HepG2 (cell line): ENCODE measurements at regions not wholly inside any gene's neighbourhood (a gene's known extent, or its start where the extent isn't known, plus 50 kb on each side); places are given as distances from the start of the nearest gene placed in this dataset.

Experiments
- ATAC-seq: fragments of 200-7000 bp; cut with Tn5 transposase; 3 replicates; pipeline ENCODE4 v1.9.1; 2020; ENCODE audit warnings: mild to moderate bottlenecking, moderate library complexity
- BruUV-seq: library from RNA; stranded (reverse); fragments of 400-500 nt; replicated peaks from 2 replicates; lab custom pipeline; 2021; lab: Mats Ljungman, UMichigan
- CTCF ChIA-PET: fragments of 300-600 bp; formaldehyde crosslinking; extraction: SDS; loops from one replicate; lab custom pipeline; 2021; ENCODE audit warnings: low total read pairs, inconsistent platforms, low intra/inter-chr PET ratio; lab: Yijun Ruan, JAX
- POLR2A ChIA-PET: fragments of 350-600 bp; sonication (Branson Sonifier 250); formaldehyde crosslinking; loops from one replicate; lab custom pipeline; 2020; ENCODE audit warnings: antibody characterized with exemption, inconsistent platforms; lab: Yijun Ruan, JAX
- DNase-seq: peaks from one replicate; pipeline ENCODE4 v3.0.0-alpha.2; 2015; ENCODE audit warnings: low spot score
- FAIRE-seq: peaks from 3 replicates; lab custom pipeline; 2011; peaks lifted over from hg19 to GRCh38; lab: Jason Lieb, UNC
- H2AFZ ChIP-seq: one replicate; pipeline ENCODE4 v1.6.1; 2011; ENCODE audit warnings: low read length, inconsistent platforms
- H3K27ac ChIP-seq: fragments of 300-600 bp; 3 replicates; pipeline ENCODE4 v1.8.0; 2011; ENCODE audit warnings: mixed run types, mild to moderate bottlenecking, mixed read lengths, low read length, inconsistent platforms; ENCODE audit not compliant: insufficient read depth; ENCODE audit errors: extremely low read length
- H3K27me3 ChIP-seq, 2 experiments: fragments of 200-600 bp in 1 of 2; 2 replicates in 1 of 2; 3 replicates in 1 of 2; pipeline versions ENCODE4 v1.6.0 to v1.8.0; 2011; ENCODE audit warnings: low read length in 2 of 2, mild to moderate bottlenecking in 2 of 2, moderate library complexity in 2 of 2, inconsistent platforms in 1 of 2; ENCODE audit not compliant: insufficient read depth in 2 of 2, control insufficient read depth in 1 of 2
- H3K36me3 ChIP-seq, 2 experiments: fragments of 200-600 bp in 1 of 2; replicated peaks in 1 of 2; 2 replicates in 1 of 2; 3 replicates in 1 of 2; pipeline versions ENCODE4 v1.5.1 to v1.8.0; 2011; ENCODE audit warnings: low read length in 2 of 2, inconsistent platforms in 1 of 2; ENCODE audit not compliant: insufficient read depth in 2 of 2, control insufficient read depth in 1 of 2
- H3K4me1 ChIP-seq: 2 replicates; pipeline ENCODE4 v1.5.1; 2012; ENCODE audit warnings: low read length, inconsistent platforms; ENCODE audit not compliant: insufficient read depth
- H3K4me2 ChIP-seq: 2 replicates; pipeline ENCODE4 v1.6.0; 2011; ENCODE audit warnings: low read depth, low read length, inconsistent platforms
- H3K4me3 ChIP-seq, 3 experiments: fragments of 200-600 bp in 1 of 3; sonication (generic), shearing (Covaris generic) in 1 of 3; replicated peaks in 1 of 3; 2 replicates each; pipeline ENCODE4 v1.5.1; 2011 to 2016; ENCODE audit warnings: low read length in 3 of 3, inconsistent platforms in 2 of 3, low read depth in 2 of 3, mild to moderate bottlenecking in 2 of 3, control low read depth in 1 of 3, mixed read lengths in 1 of 3; ENCODE audit not compliant: insufficient read depth in 1 of 3
- H3K79me2 ChIP-seq: one replicate; pipeline ENCODE4 v1.6.1; 2011; ENCODE audit warnings: low read length, inconsistent platforms; ENCODE audit not compliant: insufficient read depth
- H3K9ac ChIP-seq: 2 replicates; pipeline ENCODE4 v1.6.0; 2011; ENCODE audit warnings: mild to moderate bottlenecking, low read depth, low read length, inconsistent platforms; ENCODE audit not compliant: insufficient read depth
- H3K9me3 ChIP-seq: 2 replicates; pipeline ENCODE4 v1.5.1; 2012; ENCODE audit warnings: mild to moderate bottlenecking, low read length
- H4K20me1 ChIP-seq: 2 replicates; pipeline ENCODE4 v1.6.0; 2011; ENCODE audit warnings: inconsistent platforms, mild to moderate bottlenecking, low read length, moderate library complexity; ENCODE audit not compliant: insufficient read depth
- GMEB1 ChIP-seq: sonication (generic); formaldehyde crosslinking; IDR thresholded peaks from 2 replicates; pipeline ENCODE4 v1.5.1; 2020; ENCODE audit warnings: missing genetic modification reagents, mild to moderate bottlenecking, borderline replicate concordance
- KDM4B ChIP-seq: sonication (generic); formaldehyde crosslinking; IDR thresholded peaks from 2 replicates; pipeline ENCODE4 v1.4.0; 2020; ENCODE audit warnings: missing genetic modification reagents
- KLF11 ChIP-seq: IDR thresholded peaks from 2 replicates; pipeline ENCODE4 v1.6.1; 2016; ENCODE audit warnings: missing compliant biosample characterization
- MED13 ChIP-seq: sonication (generic); formaldehyde crosslinking; IDR thresholded peaks from 2 replicates; pipeline ENCODE4 v1.5.0; 2020; ENCODE audit warnings: missing genetic modification reagents
- NCOA2 ChIP-seq: sonication (generic); formaldehyde crosslinking; IDR thresholded peaks from 2 replicates; pipeline ENCODE4 v1.8.0; 2022; ENCODE audit warnings: inconsistent platforms
- ZNF136 ChIP-seq: sonication (generic); formaldehyde crosslinking; IDR thresholded peaks from 2 replicates; pipeline ENCODE4 v1.8.1; 2022; ENCODE audit warnings: low read depth, mild to moderate bottlenecking, moderate library complexity, missing genetic modification reagents
- ZNF230 ChIP-seq: sonication (generic); formaldehyde crosslinking; IDR thresholded peaks from 2 replicates; pipeline ENCODE4 v1.4.0; 2020; ENCODE audit warnings: mild to moderate bottlenecking, missing genetic modification reagents
- ZNF280D ChIP-seq: sonication (generic); formaldehyde crosslinking; IDR thresholded peaks from 2 replicates; pipeline ENCODE4 v1.5.1; 2020; ENCODE audit warnings: mild to moderate bottlenecking, missing genetic modification reagents
- ZNF639 ChIP-seq: conservative IDR thresholded peaks from 2 replicates; pipeline ENCODE4 v1.6.1; 2018; ENCODE audit warnings: missing genetic modification reagents
- ZSCAN31 ChIP-seq: sonication (generic); formaldehyde crosslinking; IDR thresholded peaks from 2 replicates; pipeline ENCODE4 v1.5.0; 2020; ENCODE audit warnings: low read depth, mild to moderate bottlenecking, missing genetic modification reagents
- WGBS: methylation state at CpG from one replicate; pipeline ENCODE4 v1.1.6; 2017; ENCODE audit warnings: low lambda C conversion rate; 5-methylcytosine and 5-hydroxymethylcytosine counted together
- in situ Hi-C: cut with HindIII; loops from 2 replicates; pipeline ENCODE4 v1.10.0; 2017; ENCODE audit warnings: low pct_unique_long_range_greater_than_20kb; ENCODE audit not compliant: extremely low pct_ligation_motif_present
- intact Hi-C: fragments of 100-400 bp; cut with micrococcal nuclease; formaldehyde crosslinking; loops from one replicate; pipeline ENCODE4 v1.10.0; 2022; ENCODE audit not compliant: unreplicated experiment
- TF ChIP-seq, protein P1 (sequence below): sonication (generic); formaldehyde crosslinking; IDR thresholded peaks from 2 replicates; pipeline ENCODE4 v1.4.0; 2020; ENCODE audit warnings: missing genetic modification reagents, borderline replicate concordance

GRCh38 chr4:1573830-1574459 lies 110.2 kb downstream of the FAM53A start:
- Histone ChIP-seq H3K27ac (no peak overlapping the region), H3K4me2 (no peak overlapping the region), H3K36me3 (no peaks in the 10 kb centered on the region), H3K27me3 (peaks cover 26 to 74% of the 10 kb centered on the region in 2 experiments; a peak in 4 of 5 replicates), H4K20me1 (no peaks in the 10 kb centered on the region), H3K79me2 (no peaks in the 10 kb centered on the region), H3K9ac (no peak overlapping the region), H3K4me1 (no peaks in the 10 kb centered on the region), H3K4me3 (no peak overlapping the region), H2AFZ (no peak overlapping the region), H3K9me3 (no peaks in the 10 kb centered on the region)
- no TSS peak for BruUV-seq
- POLR2A ChIA-PET = no interaction called here
- FAIRE-seq = no peak
- no peak for DNase-seq
- 20% methylated on average over 11 of the region's 13 CpGs for WGBS
- CTCF ChIA-PET = no interaction called here
- no peak for ATAC-seq
- in situ Hi-C loops = no loop called here
- intact Hi-C loops = no loop called here
- TF ChIP-seq ZNF136 (CRISPR knock-in tag) (no peak), GMEB1 (CRISPR knock-in tag) (no peak), ZSCAN31 (CRISPR knock-in tag) (no peak), ZNF280D (CRISPR knock-in tag) (no peak), MED13 (no peak), KLF11 (CRISPR knock-in tag) (no peak), NCOA2 (no peak), KDM4B (CRISPR knock-in tag) (no peak), ZNF639 (CRISPR knock-in tag) (no peak), ZNF230 (CRISPR knock-in tag) (no peak)
- TF ChIP-seq, protein P1, sequence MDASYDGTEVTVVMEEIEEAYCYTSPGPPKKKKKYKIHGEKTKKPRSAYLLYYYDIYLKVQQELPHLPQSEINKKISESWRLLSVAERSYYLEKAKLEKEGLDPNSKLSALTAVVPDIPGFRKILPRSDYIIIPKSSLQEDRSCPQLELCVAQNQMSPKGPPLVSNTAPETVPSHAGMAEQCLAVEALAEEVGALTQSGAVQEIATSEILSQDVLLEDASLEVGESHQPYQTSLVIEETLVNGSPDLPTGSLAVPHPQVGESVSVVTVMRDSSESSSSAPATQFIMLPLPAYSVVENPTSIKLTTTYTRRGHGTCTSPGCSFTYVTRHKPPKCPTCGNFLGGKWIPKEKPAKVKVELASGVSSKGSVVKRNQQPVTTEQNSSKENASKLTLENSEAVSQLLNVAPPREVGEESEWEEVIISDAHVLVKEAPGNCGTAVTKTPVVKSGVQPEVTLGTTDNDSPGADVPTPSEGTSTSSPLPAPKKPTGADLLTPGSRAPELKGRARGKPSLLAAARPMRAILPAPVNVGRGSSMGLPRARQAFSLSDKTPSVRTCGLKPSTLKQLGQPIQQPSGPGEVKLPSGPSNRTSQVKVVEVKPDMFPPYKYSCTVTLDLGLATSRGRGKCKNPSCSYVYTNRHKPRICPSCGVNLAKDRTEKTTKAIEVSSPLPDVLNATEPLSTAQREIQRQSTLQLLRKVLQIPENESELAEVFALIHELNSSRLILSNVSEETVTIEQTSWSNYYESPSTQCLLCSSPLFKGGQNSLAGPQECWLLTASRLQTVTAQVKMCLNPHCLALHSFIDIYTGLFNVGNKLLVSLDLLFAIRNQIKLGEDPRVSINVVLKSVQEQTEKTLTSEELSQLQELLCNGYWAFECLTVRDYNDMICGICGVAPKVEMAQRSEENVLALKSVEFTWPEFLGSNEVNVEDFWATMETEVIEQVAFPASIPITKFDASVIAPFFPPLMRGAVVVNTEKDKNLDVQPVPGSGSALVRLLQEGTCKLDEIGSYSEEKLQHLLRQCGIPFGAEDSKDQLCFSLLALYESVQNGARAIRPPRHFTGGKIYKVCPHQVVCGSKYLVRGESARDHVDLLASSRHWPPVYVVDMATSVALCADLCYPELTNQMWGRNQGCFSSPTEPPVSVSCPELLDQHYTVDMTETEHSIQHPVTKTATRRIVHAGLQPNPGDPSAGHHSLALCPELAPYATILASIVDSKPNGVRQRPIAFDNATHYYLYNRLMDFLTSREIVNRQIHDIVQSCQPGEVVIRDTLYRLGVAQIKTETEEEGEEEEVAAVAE = no peak
